GM19463 (cell line): ENCODE measurements at regions not wholly inside any gene's neighbourhood (a gene's known extent, or its start where the extent isn't known, plus 50 kb on each side); places are given as distances from the start of the nearest gene placed in this dataset.

ENCODE experiments used
- ATAC-seq: cut with Tn5 transposase; IDR thresholded peaks from one replicate; pipeline ENCODE4 v1.9.1; 2021; ENCODE audit warnings: mild to moderate bottlenecking, moderate library complexity; ENCODE audit not compliant: unreplicated experiment

DNA sequence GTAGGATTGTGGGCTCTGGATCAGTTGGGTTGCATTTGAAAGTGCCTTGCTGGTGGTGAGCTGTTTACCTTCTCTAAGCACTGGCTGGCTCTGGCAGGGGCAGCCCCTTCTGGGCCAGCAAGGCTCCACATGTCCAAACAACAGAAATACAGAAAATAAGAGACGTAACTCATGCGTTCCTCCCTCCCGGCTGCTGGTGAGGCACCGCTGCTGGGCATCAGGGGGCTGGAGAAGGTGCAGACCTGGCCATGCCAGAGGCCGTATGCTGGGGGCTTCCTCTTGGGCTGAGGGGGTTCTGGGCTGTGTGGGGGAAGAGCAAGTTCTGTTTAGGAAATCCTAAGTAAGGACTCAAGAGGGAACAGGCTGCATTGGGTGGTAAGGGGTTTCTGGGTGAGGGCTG lies 140.6 kb downstream of the URI1 start:
- no peak for ATAC-seq

- ATAC-seq: no peak
Observed at GRCh38 chr19:30083125-30083681, 141.2 kb downstream of the URI1 start.

DNA sequence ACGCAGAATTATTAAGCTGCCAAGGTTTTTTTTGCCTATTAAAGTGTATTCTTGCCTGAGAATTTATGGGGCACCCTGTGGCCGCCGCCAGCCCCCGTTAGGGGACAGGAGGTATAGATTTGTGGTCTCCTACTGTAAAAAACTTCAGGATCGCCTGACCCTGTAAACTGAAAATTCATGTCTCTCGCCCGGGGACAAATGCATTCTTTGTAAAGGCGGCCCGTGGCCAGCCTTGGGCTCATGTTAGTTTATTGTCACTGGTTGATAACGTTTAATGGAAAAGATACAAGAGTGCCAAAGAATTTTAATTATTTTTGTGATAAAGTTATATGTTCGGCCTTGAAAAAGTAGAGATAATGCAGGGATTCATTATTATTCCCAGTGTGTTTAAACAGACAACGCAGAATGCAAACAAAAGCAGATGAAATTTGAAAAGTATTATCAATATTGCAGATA lies 141.7 kb downstream of the URI1 start:
- ATAC-seq: no peak

GRCh38 chr19:30084390-30084819 lies 142.4 kb downstream of the URI1 start:
- ATAC-seq: no peak

GRCh38 chr19:30085394-30085793 lies 143.4 kb downstream of the URI1 start:
- ATAC-seq: no peak

DNA sequence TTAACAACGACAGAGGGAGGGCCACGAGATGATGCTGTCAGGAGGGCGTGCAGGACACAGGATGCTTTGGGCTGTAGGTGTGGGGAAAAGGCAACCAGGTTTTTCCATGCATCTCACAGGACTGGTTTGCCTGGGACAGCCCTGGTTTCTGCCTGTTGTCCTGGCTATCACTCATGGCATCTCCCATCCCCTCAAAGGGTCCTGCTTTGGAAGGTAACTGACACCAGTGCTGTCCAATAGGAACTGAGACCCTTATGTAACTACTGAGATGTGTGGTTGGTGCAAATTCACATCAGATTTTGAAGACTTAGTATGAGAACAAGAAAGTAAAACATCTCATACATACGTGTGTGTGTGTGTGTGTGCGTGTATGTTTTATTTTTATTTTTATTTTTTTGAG lies 144.2 kb downstream of the URI1 start:
- ATAC-seq: no peak

DNA sequence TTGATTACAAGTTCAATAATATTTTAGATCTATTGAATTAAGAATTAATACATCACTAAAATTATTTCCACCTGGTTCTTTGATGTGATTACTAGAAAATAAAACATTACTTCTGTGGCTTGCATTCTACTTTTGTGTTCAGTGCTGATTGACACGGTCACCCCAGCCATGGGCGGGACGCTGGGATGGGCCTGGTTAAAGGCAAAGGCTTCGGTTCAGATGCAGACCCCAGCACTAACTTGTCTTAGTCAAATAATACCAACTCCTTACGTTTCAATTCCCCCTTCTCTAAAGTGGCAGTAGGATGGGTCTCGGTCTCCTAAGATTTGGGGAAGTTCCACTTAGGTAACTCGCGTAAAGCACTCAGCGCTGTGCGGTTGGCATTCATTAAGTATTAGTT lies 144.9 kb downstream of the URI1 start:
- ATAC-seq: no peak

GRCh38 chr19:30087381-30088138 lies 145.5 kb downstream of the URI1 start:
- no peak for ATAC-seq

- ATAC-seq: no peak
Observed at GRCh38 chr19:30088567-30088966, 146.5 kb downstream of the URI1 start.

DNA sequence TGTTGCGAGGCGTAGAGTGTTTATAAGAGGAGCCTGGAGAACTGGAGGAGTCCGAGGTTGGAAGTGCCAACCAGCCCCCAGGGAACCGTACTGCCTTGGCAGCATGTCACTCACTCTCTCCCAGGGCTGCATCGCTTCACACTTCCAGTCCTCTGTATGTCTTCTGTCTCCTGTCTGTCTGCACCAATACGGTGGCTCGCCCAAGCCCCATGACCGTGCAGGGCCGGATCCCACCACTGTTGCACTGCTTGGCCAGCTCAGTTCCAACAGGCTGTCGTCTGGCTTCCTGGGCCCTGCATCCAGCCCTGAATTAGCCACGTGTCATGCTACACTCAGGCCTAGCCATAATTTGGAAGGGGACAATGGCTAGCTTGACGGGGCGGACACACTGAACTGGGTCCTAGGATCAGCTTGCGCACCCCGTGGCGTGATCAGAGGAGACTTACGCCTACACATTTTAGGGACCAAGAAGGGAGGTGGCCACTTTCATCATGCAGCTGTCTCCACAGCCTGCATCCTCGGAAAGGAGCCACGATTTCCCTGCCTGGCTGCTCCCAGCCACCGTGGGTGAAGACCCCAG lies 147.1 kb downstream of the URI1 start:
- ATAC-seq: no peak

DNA sequence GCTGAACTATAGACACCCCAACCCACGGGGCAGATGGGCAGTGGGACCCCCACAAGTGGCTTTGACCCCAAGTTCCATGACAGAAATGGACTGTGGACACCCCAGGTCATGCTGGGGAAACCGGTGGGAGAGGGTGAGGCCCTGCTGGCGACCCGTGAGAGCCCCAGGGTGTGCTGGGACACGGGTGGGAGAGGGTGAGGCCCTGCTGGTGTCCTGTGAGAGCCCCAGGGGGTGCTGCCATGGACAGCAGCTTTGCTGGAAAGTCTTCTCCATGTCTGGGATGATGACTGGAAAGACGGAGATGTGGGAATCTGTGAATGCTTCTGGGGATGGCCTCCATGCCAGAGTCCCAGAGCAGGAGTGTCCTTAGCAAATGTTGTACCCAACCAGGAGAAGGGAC lies 148.4 kb downstream of the URI1 start:
- no peak for ATAC-seq

- no peak for ATAC-seq
Observed at GRCh38 chr19:30090963-30091362, 148.9 kb downstream of the URI1 start.

DNA sequence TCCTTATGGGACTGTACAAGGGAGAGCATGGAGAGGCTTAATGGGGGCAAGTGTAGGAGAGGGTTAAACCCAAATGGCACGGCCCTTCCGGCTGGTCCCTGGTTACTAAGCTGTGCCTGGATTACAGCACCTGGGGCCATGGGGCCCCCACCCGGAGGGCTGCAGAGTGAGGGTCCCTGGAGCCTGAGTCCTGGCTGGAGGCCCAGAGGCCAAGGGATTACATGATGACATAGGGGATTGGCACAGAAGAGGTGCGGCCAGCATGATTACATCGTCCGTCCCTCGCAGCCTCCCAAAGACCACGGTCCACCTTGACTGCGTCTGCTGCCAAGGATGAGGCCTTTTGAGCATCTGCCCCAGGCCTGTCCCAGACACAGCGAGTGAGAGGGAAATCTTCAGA lies 149.4 kb downstream of the URI1 start:
- ATAC-seq: no peak

GRCh38 chr19:30091856-30092255 lies 149.8 kb downstream of the URI1 start:
- ATAC-seq: no peak

DNA sequence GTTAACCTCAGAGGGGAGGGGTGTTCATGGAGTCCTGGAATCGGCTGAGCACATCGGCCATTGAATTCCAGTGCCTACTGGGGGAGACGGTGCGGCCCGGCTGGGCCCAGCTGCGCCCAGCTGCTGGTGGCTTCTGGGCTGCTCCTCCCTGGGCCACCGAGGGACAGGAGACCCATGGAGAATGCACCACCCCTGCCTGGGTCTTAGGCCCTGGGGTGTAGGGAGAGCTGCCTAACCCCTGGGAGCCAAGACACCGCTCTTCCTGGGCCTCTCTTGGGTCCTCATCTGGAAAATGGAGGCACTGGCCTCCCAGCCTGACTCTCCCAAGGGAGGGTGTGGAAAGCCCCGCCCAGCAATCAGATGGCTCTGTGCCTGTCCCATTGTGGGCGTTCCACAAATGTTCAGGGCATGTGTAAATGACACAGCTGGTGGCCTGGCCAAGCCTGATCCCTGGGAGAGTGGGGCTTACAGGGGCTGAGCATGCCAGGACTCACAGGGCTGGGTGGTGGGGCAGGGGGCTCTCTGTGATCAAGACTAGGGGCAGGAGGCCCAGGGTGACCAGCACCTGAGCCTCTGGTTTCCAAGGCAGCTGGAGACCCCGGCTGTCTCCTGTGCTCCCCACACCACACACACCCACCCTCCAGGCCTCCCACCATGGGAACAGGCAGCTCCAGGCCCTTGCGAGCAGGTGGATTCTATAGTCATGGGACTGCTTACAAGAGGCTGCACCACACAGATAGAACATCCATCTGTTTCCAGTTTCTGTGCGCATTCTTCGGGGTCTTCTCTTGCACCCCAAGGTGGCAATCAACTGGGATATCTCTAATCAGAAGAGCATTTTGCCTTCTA lies 150.9 kb downstream of the URI1 start:
- no peak for ATAC-seq

- ATAC-seq: no peak
Observed at GRCh38 chr19:30093966-30094755, 152.1 kb downstream of the URI1 start.

GRCh38 chr19:30094756-30095140 lies 152.7 kb downstream of the URI1 start:
- ATAC-seq: no peak

GRCh38 chr19:30095171-30095570 lies 153.1 kb downstream of the URI1 start:
- ATAC-seq: no peak

- ATAC-seq: no peak
Observed at GRCh38 chr19:30096596-30097370, 154.7 kb downstream of the URI1 start.

DNA sequence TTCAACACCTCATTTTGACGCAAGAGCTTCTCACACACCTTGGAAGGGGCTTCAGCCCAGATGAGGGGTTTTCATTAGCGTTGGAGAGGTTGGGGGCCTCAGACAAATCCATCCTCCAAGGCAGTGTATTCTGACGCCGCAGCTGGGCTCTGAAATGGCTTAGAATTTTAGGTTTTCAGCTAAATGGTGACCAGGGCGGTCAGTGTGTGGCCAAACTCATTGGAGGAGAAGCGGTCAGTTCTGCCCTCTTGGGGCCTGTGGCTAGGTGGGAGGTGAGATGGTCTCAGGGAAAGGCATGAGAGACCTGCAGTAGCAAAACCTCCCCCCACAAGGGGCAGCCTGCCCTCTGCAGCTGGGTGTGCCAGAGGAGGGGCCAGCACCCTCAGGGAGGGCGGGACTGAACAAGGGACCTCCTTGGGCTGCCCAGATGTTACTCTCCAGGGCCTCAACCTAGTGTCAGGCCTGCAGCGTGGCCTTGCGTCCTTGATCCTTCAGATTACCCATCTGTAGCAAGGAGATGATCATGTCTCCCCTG lies 155.8 kb downstream of the URI1 start:
- ATAC-seq: no peak
